GM19043 (cell line): ENCODE measurements at regions not wholly inside any gene's neighbourhood (a gene's known extent, or its start where the extent isn't known, plus 50 kb on each side); places are given as distances from the start of the nearest gene placed in this dataset.
"Not testable (repeated sequence)": the region's sequence is repeated elsewhere in the genome, so short reads cannot be mapped to it uniquely, and the experiment has no call there.

Experiments used
- ATAC-seq: cut with Tn5 transposase; IDR thresholded peaks from one replicate; pipeline ENCODE4 v1.9.1; 2021; ENCODE audit warnings: low read depth; ENCODE audit not compliant: unreplicated experiment

DNA sequence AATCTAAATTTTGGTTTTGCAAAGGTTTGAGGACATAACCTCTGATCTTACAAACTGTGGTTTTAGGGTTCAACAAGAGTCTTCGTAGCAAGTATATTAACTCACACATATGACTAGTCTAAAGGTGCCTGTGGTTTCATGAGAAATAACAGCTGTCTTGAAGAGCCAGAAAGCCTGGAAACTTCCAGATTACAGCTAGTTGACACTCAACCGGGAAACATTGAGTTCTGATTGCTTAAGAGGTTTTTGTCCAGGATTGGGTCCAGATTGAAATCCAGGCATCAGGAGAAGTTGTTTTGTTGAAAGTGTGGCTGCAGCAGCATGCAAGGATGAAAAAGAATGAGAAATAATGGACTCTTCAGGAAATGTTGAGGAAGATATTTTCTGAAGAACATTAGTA, 69.9 kb downstream of the TSPY2 start:
- ATAC-seq = not testable (repeated sequence)

DNA sequence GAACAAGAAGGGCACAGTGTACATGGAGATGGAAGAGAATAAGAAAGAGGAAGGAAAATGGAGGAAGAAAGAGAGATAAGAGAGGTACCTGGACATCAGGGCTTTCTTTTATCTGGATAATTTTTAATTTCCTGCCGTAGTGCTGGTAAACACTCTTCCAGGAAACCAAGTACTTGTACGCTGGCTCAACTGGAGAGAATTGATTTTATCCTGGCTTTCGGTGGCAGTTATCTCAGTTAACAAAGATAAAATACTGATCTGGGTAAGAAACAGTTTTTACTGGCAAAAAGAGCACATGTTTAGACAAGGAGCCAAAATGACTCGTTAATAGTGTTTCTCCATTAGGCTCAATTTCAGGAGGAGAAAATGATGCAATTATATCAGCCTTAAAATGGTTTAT, 70.4 kb downstream of the TSPY2 start:
- ATAC-seq = not testable (repeated sequence)

DNA sequence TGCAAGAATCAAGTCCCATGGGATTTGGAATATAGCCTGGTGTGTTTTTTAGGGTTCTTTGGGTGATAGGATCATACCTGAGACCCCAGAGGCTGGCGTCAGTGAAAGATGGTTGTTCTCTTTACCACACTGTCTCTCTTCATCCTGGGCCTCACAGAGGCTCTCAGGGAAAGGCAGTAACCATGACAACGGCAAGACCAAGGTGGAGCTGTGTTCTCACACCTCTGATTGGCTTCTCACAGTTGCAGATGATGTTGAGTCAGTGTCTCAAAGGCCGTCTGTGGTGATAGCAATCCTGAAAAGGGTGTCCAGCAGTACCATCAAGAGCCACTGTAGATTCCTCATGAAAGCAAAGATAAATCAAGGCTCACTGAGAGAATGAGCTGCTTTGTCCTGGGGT, 120.4 kb downstream of the TSPY2 start:
- not testable (repeated sequence) for ATAC-seq

DNA sequence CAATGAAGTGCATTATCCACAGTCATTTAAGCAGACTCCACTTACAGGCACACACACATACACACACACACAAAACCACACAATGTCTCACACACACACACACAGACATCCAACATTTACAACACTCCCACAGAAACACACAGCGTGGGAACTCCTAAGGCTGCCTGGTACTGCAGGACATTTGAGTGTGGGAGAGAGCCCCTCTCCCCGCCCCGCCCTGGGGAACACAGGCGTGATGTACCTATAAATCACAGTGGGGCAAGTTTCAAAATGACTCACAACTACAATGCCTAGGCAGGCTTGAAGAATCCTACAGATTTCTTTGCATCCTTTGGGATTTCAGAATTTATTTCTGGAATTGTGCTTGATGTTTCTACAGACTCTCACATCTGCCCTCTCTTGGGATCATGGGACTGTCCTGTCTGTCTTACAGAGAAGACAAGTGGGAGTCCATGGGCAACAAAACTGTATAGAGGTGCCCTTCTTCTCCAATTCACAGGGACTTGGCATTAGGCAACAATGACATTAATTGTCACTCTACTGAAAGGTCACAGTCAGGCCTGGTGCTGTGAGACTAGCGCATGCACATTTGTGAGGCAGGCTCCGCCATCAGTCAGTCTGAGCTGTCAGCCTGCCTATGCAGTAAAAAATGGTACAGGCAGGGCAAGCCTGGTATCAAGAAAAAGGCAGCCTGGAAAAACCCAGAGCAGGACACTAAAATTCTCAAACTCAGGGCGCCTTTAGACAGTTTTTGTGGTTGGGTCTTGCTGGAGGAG, 136.6 kb downstream of the TSPY2 start:
- ATAC-seq = not testable (repeated sequence)

DNA sequence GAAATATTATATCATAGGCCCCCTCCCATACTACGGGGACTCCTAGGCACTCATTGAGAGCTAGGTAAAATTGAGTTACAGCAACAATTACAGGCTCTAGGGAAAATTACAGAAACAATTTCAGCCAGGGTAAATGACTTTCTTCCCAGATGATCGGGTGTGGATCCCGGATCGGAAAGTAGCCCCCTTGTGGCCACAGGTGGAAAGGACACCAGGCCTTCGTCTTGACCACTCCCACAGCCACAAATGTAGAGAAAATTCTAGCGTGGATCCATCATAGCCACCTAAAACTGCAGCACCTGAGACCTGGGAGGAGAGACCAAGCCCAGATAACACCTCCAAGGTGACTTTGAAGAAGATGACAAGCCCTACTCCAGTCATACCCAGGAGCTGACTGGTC, 142.6 kb downstream of the TSPY2 start:
- not testable (repeated sequence) for ATAC-seq

DNA sequence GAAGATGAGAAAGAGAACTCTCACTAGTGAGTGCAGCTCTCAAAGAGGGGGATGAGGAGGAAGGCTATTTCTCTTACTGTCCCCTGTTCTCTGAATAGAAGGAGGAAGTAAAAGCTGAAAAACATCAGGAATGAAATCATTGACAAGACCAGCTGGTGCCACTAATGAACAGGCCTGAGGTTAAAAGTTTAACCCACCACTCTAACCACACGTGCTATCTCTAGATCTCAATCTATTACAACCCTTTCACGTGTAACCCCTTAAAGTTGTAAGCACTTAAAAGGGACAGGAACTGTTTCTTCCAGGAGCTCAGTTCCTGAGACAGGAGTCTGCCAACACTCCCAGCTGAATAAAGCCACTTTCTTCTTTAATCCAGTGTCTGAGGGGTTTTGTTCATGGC, 143.5 kb downstream of the TSPY2 start:
- ATAC-seq = peak; percentile 77

DNA sequence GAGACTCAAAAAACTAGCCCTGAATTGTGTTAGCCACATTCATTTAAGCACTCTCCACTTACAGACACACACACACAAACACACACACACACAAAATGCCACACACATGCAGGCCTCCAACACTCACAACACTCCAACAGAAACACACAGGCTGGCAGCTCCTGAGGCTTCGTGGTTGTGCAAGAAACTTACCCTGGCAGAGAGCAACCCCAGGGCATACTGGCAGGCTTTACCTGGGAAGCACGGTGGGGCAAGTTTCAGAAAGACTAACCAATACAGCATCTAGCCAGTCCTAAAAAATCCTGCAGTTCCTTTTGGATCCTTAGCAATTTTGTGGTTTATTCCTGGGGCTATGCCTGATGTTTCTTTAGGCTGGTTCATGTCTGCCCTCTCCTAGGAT, 146.2 kb downstream of the TSPY2 start:
- not testable (repeated sequence) for ATAC-seq

DNA sequence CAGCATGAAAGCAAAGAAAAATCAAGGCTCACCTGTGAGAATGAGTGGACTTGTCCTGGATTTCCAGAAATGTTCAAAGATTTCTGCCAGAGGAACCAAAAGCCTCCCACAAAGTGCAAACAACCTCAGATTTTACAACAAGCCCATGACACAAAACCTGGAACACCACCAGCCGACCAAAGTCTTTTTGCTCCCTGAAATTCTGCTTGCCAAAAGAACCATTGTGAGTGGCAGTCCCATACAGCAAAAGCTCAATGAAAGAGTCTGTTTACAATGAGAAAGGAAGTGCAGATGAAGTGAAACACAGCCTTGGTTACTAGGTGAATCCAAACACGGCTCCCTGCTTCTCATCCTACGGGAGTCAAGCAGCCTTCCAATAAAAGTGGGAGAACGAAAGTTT, 147.2 kb downstream of the TSPY2 start:
- not testable (repeated sequence) for ATAC-seq

DNA sequence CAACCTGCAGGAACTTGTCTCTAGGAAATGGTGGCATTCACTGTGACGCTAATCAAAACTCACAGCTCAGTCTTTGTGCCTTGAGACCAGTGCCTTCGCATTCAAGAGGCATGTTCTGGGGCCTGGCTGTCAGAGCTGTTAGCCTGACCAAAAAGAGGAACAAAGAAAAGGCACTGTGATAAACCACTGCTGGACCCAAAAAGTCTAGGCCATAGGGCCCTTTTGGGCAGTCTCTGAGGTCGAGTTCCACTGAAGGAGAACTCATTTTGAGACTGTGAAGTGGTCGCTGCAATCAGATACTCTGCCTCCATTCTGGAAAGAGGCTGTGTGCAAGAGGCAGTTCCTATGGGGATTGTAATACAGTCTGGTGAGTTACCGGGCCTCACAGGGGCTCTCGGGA, 149.0 kb downstream of the TSPY2 start:
- ATAC-seq = peak; percentile 76

DNA sequence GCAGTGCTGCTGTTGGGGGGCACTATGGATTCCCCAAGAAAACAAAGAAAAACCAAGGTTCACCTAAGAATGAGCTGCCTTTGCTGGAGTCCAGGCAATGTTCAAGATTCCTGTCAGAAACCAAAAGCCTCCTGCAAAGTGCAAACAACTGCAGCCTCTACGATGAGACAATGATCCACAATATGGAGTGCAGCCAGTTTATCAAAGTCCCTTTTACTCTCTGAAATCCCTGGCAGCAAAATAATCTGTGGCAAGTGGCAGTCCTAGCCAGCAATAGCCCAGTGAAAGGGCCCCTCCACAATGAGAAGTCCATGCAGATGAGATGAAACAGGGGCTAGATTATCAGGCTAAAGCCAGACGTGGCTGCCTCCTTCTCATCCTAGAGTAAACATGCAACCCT, 155.8 kb downstream of the TSPY2 start:
- ATAC-seq = not testable (repeated sequence)

DNA sequence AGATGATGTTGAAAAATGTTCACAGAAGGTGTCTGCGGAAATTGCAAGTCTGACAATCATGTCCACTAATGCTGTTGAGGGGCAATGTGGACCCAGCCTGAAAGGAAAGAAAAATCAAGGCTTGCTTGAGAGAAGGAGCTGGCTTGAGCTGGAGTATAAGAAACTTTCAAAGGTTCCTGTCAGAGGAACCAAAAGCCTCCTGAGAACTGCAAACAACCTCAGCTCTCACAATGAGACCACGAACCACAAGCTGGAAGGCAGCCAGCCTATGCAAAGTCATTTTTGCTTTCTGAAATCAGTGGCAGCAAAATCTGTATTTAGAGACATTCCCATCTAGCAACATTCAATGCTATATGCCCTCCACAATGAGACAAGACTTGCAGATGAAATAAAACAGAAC, 160.8 kb downstream of the TSPY2 start:
- ATAC-seq = peak; percentile 75

DNA sequence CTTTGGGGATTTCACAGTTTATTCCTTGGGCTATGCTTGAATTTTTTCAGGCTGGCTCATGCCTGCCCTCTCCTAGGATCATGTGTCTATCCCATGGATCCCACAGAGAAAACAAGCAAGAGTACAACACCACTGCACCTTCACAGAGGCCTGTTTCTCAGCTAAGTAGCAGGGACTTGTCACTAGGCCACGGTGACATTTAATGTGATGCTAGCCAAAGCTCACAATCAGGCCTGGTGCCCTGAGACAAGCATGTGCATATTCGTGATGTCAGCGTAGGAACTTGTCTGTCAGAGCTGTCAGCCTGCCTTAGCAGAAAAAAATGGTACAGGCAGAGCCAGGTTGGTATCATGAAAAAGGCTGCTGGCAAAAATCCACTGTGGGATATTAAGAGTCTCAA, 173.1 kb downstream of the TSPY2 start:
- not testable (repeated sequence) for ATAC-seq

DNA sequence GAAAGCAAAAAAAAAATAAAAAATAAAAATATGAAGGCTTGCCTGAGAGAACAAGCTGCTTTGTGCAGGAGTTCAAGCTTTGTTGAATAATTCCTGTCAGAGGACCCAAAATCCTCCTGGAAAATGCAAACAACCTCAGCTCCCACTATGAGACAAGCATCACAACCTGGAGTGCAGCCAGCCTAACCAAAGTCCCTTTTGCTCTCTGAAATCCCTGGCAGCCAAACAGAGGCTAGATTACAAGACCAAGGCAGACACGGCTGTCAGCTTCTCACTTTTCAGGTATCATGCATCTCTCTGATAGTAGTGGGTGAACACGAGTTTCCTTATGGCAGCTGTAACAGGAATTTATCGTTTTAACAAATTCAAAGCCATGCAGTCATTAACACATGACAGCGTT, 180.7 kb downstream of the TSPY2 start:
- not testable (repeated sequence) for ATAC-seq

DNA sequence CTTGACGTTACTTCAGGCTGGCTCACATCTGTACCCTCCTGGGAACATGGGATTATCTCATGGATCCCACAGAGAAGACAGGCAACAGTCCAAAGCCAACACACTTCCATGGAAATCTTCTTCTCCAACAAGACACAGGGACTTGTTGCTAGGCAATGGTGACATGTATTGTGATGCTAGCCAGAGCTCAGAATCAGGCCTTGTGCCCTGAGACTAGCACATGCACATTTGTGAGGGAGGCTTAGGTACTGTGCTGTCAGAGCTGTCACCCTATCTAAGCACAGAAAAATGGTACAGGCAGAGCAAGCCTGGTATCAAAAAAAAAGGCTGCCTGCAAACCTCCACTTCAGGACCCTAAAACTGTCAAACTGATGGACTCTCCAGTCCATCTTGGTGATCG, 199.5 kb downstream of the TSPY2 start:
- ATAC-seq = not testable (repeated sequence)

DNA sequence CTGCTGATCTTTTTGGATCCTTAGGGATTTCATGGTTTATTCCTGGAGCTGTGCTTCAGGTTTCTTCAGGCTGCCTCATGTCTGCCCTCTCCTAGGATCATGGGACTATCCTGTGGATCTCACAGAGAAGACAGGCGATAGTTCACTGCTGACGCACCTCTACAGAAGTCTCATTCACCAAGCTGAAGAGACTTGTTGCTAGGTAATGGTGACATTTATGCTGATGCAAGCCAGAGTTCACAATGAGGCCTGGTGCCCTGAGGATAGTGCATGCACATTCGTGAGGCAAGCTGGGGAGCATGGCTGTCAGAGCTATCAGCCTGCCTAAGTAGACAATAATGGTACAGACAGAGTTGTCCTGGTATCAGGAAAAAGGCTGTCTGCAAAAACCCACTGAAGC, 201.4 kb downstream of the TSPY2 start:
- not testable (repeated sequence) for ATAC-seq

DNA sequence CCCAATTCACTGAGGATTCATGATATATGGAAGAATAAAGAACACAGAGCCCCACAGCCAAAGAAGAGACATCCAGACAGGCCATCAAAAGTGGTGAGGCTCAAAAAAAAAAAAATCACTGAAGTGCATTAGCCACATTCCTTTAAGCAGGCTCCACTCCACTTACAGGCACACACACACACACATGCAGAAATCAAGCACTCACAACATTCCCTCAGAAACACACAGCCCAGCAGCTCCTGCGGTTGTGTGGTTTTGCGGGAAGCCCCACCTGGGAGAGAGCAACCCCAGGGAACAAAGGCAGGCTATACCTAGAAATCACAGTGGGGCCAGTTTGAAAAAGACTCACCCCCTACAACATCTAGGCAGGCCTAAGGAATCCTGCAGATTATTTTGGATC, 222.3 kb downstream of the TSPY2 start:
- not testable (repeated sequence) for ATAC-seq

DNA sequence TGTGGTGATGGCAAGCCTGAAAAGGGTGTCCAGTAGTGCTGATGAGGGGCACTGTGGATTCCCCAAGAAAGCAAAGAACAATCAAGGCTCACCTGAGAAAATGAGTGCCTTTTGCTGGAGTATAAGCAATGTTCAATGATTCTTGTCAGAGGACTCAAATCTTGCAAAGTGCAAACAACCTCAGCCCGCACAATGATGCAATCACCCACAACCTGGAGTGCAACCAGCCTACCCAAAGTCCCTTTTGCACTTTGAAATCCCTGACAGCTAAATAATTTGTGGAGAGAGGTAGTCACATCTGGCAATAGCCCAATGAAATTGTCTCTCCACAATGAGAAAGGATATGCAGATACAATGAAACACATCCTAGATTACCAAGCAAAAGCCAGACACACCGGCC, 225.8 kb downstream of the TSPY2 start:
- not testable (repeated sequence) for ATAC-seq

DNA sequence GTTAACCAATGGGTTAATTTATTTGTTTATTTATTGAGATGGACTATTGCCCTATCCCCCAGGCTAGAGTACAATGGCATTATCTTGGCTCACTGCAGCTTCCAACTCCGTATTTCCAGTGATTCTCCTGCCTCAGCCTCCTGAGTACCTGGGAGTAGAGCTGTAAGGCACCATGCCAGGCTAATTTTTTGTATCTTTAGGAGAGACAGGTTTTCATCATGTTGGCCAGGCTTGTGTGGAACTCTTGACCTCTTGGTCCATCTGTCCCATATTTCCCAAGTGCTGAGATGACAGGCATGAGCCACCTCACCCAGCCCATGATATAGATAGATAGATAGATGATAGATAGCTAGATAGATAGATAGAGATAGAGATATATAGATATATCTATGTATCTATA, 249.4 kb downstream of the TSPY2 start:
- not testable (repeated sequence) for ATAC-seq

DNA sequence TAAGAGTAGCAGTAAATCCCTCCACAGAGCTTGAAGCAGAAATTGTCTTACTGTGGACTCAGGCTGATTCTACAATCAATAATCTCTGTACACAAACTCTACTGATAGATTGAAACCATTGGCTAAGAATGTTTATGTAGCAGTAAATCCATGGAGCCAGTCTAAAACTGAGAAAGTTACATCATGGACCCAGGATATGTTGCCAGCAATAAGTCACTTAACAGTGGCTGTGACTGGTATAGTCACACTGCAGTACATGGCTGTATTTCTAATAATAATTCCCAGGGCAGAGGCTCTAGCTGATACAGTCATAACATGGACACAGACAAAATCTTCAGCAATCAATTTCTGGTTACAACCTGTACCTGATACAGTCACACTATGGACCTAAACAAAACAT, 262.8 kb downstream of the TSPY2 start:
- ATAC-seq = not testable (repeated sequence)

DNA sequence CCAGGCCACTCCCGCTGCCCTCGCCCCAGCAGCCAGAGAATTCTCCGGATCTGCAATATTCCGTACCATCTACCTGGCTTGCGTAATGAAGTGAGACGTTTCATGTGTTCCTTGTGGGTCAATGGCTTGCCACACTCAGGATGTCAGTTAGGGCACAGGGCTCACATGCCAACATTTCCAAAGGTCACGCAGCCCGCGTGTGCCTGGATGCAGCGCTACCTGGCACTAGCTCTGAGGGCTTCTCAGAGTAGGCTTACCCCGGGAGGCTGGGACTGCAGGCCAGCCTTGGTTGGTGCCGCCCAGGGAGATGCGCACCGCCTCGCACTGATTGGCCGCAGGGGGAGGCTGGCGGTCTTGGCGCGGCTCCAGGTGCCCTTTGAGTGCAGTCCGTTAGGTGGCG, 274.0 kb downstream of the TSPY2 start:
- not testable (repeated sequence) for ATAC-seq

DNA sequence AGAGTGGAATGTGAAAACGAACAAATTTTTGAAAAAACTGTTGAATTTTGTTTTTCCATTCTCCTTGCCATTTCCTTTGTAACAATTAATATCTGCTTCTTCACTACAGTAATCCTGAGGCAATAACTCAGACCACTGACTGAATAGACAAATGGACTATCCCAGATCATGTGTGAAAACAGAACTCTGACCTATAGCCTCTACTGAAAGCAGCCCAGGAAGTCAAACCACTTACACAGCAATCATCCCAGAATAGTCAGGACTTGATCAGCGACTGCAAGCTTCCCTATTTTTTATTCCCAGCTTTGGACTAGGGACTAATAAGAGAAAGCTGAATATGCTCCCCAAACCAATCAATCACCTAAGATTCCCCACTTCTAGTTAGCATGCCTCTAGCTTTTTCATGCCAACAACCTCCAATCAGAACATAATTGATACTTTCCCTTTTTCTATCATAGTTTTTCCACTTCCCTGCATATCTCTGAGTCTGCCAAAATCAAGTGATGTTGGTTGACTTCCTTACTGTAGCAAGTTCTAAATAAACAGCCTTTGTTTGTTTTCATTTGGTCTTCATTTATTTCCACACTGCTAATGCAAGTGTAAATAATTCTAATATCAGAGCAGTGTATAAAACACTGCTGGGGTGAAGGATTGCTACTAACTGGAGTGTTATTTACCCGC, 298.2 kb downstream of the TSPY2 start:
- ATAC-seq = not testable (repeated sequence)

DNA sequence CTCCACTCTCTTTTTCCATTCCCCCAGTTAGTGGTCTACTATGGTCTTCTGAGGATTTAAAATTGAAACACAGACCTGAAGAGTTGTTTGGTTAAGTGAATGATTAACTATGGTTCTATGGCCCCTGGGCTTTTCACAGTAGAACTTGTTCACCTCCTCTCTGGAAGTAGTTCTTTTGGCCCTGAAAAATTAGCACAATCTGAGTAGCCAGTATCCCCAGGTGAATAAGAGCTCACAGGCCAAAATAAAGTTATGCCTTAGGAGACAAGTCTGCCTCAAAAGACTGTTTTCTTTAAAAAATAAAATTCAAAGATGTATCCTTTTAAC, 298.7 kb downstream of the TSPY2 start:
- ATAC-seq = not testable (repeated sequence)
